Right atrium auricular region (tissue), 2 donors: ENCODE measurements at regions not wholly inside any gene's neighbourhood (a gene's known extent, or its start where the extent isn't known, plus 50 kb on each side); places are given as distances from the start of the nearest gene placed in this dataset.

ENCODE experiments used
- DNase-seq: peaks from one replicate; pipeline ENCODE4 v3.0.0-alpha.2; 2019; ENCODE audit warnings: low spot score
- H3K27ac ChIP-seq, 2 donors: fragments of 200-600 bp; sonication (generic); 1 replicate in 1 of 2; 2 replicates in 1 of 2; pipeline ENCODE4 v1.5.1; 2016 to 2019
- H3K27me3 ChIP-seq, 2 donors: fragments of 200-600 bp; sonication (generic); one replicate each; pipeline versions ENCODE4 v1.5.1 to v1.6.0; 2017 to 2019
- H3K36me3 ChIP-seq: fragments of 200-600 bp; sonication (generic); one replicate; pipeline ENCODE4 v1.5.1; 2016
- H3K4me1 ChIP-seq, 2 donors: fragments of 200-600 bp; sonication (generic); one replicate each; pipeline versions ENCODE4 v1.5.1 to v1.6.0; 2017 to 2019
- H3K4me3 ChIP-seq, 2 donors: fragments of 200-600 bp; sonication (generic); 1 replicate in 1 of 2; 2 replicates in 1 of 2; pipeline ENCODE4 v1.5.1; 2017 to 2019; ENCODE audit warnings: mild to moderate bottlenecking in 1 of 2, moderate library complexity in 1 of 2
- H3K9me3 ChIP-seq, 2 donors: fragments of 200-600 bp; sonication (generic); one replicate each; pipeline ENCODE4 v1.5.1; 2019
- TF ChIP-seq, protein P1 (sequence below), 2 donors: fragments of 200-600 bp; sonication (generic); IDR thresholded peaks; one replicate each; pipeline ENCODE4 v1.5.1; 2019; ENCODE audit warnings: antibody characterized with exemption in 2 of 2

GRCh38 chr6:120876931-120877330, 457.3 kb downstream of the TBC1D32 start:
- Histone ChIP-seq H3K4me1 (no peaks in the 10 kb centered on the region), H3K36me3 (no peaks in the 10 kb centered on the region), H3K27ac (no peak overlapping the region), H3K27me3 (no peaks in the 10 kb centered on the region), H3K4me3 (no peak overlapping the region), H3K9me3 (no peaks in the 10 kb centered on the region)
- TF ChIP-seq, protein P1, sequence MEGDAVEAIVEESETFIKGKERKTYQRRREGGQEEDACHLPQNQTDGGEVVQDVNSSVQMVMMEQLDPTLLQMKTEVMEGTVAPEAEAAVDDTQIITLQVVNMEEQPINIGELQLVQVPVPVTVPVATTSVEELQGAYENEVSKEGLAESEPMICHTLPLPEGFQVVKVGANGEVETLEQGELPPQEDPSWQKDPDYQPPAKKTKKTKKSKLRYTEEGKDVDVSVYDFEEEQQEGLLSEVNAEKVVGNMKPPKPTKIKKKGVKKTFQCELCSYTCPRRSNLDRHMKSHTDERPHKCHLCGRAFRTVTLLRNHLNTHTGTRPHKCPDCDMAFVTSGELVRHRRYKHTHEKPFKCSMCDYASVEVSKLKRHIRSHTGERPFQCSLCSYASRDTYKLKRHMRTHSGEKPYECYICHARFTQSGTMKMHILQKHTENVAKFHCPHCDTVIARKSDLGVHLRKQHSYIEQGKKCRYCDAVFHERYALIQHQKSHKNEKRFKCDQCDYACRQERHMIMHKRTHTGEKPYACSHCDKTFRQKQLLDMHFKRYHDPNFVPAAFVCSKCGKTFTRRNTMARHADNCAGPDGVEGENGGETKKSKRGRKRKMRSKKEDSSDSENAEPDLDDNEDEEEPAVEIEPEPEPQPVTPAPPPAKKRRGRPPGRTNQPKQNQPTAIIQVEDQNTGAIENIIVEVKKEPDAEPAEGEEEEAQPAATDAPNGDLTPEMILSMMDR (IDR thresholded peaks at IDR 0.05) = no peak
- DNase-seq = no peak

- no peaks in the 10 kb centered on the region for H3K4me1 ChIP-seq
- H3K4me3 ChIP-seq = no peak overlapping the region
- H3K9me3 ChIP-seq = no peaks in the 10 kb centered on the region
- no peak for DNase-seq
- H3K27ac ChIP-seq = no peak overlapping the region
- no peaks in the 10 kb centered on the region for H3K27me3 ChIP-seq
- no peaks in the 10 kb centered on the region for H3K36me3 ChIP-seq
- TF ChIP-seq, protein P1 (IDR thresholded peaks at IDR 0.05) = no peak
Measured at GRCh38 chr6:120876424-120876823, 457.9 kb downstream of the TBC1D32 start.

GRCh38 chr6:120875900-120876299, 458.4 kb downstream of the TBC1D32 start:
- H3K27ac ChIP-seq = no peak overlapping the region
- no peak overlapping the region for H3K4me3 ChIP-seq
- H3K36me3 ChIP-seq = no peaks in the 10 kb centered on the region
- no peaks in the 10 kb centered on the region for H3K4me1 ChIP-seq
- H3K9me3 ChIP-seq = no peaks in the 10 kb centered on the region
- TF ChIP-seq, protein P1 (IDR thresholded peaks at IDR 0.05) = no peak
- no peak for DNase-seq
- no peaks in the 10 kb centered on the region for H3K27me3 ChIP-seq

DNA sequence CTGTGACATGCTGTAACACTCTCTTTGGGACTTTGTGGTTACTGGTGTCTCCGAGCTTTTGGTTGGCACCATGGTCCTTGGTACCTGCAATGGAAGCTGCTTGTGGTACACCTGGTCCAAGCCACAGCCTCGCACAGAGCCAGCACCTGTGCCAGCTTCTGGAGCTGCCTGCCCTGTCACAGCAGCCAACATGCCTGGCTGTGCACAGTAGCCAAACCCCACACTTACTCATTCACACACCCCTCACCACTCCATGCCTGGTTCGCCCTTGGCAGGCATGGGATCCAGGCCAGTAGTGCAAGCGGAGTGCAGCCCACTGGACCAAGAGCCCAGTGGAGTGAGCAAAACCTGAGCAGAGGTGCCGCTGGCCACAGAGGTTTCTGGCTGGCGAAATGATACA, 459.9 kb downstream of the TBC1D32 start:
- DNase-seq = no peak
- TF ChIP-seq, protein P1 (IDR thresholded peaks at IDR 0.05) = no peak
- Histone ChIP-seq H3K27ac (no peak overlapping the region), H3K36me3 (no peaks in the 10 kb centered on the region), H3K4me3 (no peak overlapping the region), H3K4me1 (no peaks in the 10 kb centered on the region), H3K9me3 (no peaks in the 10 kb centered on the region), H3K27me3 (no peaks in the 10 kb centered on the region)

GRCh38 chr6:120873125-120873865, 461.0 kb downstream of the TBC1D32 start:
- Histone ChIP-seq H3K4me3 (no peak overlapping the region), H3K27me3 (no peaks in the 10 kb centered on the region), H3K9me3 (no peaks in the 10 kb centered on the region), H3K4me1 (no peaks in the 10 kb centered on the region), H3K27ac (no peak overlapping the region), H3K36me3 (no peaks in the 10 kb centered on the region)
- no peak for DNase-seq
- TF ChIP-seq, protein P1 (IDR thresholded peaks at IDR 0.05) = no peak

- no peak overlapping the region for H3K4me3 ChIP-seq
- TF ChIP-seq, protein P1 (IDR thresholded peaks at IDR 0.05) = no peak
- H3K27me3 ChIP-seq = no peaks in the 10 kb centered on the region
- DNase-seq = no peak
- H3K27ac ChIP-seq = no peak overlapping the region
- H3K4me1 ChIP-seq = no peaks in the 10 kb centered on the region
- H3K36me3 ChIP-seq = no peaks in the 10 kb centered on the region
- no peaks in the 10 kb centered on the region for H3K9me3 ChIP-seq
Measured at GRCh38 chr6:120872262-120872578, 462.1 kb downstream of the TBC1D32 start.
